Erythroblast (primary cell): ENCODE measurements at regions not wholly inside any gene's neighbourhood (a gene's known extent, or its start where the extent isn't known, plus 50 kb on each side); places are given as distances from the start of the nearest gene placed in this dataset.
"Not testable (repeated sequence)": the region's sequence is repeated elsewhere in the genome, so short reads cannot be mapped to it uniquely, and the experiment has no call there.

Source experiments
- DNase-seq, 2 experiments: peaks; one replicate each; lab custom pipeline; 2025; lab: John Stamatoyannopoulos, UW
- GATA1 ChIP-seq: IDR thresholded peaks from 2 replicates; pipeline ENCODE4 v1.6.1; 2011; ENCODE audit warnings: low read depth, mild to moderate bottlenecking, control low read depth, low read length, moderate library complexity
- POLR2A ChIP-seq: IDR thresholded peaks from 2 replicates; pipeline ENCODE4 v1.6.1; 2011; ENCODE audit warnings: mild to moderate bottlenecking, low read length

GRCh38 chr4:188992706-188993105 lies 853.5 kb downstream of the TRIML1 start:
- no peak for DNase-seq
- TF ChIP-seq POLR2A (no peak), GATA1 (no peak)

- TF ChIP-seq POLR2A: no peak
- no peak for TF ChIP-seq GATA1
Measured at GRCh38 chr4:188993871-188994270, 854.6 kb downstream of the TRIML1 start.

GRCh38 chr4:189001283-189001970 lies 862.2 kb downstream of the TRIML1 start:
- no peak for DNase-seq
- TF ChIP-seq POLR2A (no peak), GATA1 (no peak)

More at GRCh38 chr4:188993871-188994270, 854.6 kb downstream of the TRIML1 start:
- no peak for DNase-seq

GRCh38 chr4:189001971-189002450 lies 862.8 kb downstream of the TRIML1 start:
- TF ChIP-seq POLR2A (no peak), GATA1 (no peak)
- no peak for DNase-seq

DNA sequence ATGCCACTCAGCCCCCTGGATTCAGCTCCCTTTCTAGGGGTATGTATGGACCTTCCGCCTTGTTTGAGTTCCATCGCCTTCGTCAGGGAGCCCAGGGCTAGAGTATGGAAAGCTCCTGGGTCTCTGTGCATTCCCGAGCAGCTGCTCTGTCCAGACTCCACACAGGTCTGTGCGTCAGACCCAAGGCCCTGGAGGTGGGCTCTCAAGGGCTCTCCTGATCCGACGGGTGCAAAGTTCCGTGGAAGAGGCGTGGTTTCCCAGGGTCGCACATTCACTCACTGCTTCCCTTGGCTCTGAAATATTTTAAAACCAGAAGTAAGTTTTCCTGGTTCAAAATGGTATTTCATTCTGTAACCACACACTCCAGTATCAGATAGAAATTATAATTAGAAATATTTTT lies 863.2 kb downstream of the TRIML1 start:
- TF ChIP-seq POLR2A: no peak
- no peak for TF ChIP-seq GATA1

DNA sequence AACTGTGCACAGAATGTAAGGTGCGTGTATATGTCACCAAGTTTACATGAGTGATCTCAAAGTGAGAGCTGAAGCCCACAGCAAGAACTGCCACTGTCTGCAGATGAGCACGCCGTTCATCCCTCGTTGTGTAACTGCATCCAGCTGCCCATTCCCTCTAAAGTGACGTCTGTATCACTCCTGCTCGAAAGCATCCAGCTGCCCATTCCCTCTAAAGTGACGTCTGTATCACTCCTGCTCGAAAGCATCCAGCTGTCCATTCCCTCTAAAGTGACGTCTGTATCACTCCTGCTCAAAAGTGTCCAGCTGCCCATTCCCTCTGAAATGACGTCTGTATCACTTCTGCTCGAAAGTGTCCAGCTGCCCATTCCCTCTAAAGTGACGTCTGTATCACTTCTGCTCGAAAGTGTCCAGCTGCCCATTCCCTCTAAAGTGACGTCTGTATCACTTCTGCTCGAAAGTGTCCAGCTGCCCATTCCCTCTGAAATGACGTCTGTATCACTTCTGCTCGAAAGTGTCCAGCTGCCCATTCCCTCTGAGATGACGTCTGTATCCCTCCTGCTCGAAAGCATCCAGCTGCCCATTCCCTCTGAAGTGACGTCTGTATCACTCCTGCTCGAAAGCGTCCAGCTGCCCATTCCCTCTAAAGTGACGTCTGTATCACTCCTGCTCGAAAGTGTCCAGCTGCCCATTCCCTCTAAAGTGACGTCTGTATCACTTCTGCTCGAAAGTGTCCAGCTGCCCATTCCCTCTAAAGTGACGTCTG lies 871.4 kb downstream of the TRIML1 start:
- DNase-seq: not testable (repeated sequence)

More for the DNA sequence above, 863.2 kb downstream of the TRIML1 start:
- no peak for DNase-seq

GRCh38 chr4:189021831-189022230 lies 882.6 kb downstream of the TRIML1 start:
- DNase-seq: no peak
- TF ChIP-seq GATA1: no peak
- no peak for TF ChIP-seq POLR2A

GRCh38 chr4:189022440-189023035 lies 883.3 kb downstream of the TRIML1 start:
- no peak for TF ChIP-seq POLR2A
- TF ChIP-seq GATA1: no peak
- DNase-seq: no peak

DNA sequence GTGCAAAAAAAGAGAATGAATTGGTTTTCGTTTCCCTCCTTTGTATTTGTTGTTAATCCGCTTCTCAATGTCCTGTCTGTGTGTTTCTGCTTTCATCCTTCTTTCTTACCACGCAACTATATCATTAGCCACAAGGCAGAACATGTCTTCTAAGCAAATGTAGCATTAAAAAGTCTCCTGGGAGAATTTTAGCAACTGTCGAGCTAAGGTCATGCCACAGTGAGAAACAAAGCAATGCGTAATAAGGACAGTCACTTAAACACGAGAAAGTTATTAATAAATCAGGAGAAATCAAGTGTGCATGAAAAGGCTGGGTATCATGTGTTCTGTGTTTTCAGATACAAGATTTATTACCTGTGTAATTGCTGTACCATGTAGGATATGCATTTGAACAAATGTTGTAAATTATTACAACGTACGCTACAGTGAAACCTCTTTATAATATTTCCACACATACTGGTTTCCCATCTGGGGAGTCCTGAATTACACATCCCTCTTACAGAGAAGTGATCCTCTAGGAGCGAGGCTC lies 890.8 kb downstream of the TRIML1 start:
- DNase-seq: no peak
- TF ChIP-seq GATA1 (no peak), POLR2A (no peak)

DNA sequence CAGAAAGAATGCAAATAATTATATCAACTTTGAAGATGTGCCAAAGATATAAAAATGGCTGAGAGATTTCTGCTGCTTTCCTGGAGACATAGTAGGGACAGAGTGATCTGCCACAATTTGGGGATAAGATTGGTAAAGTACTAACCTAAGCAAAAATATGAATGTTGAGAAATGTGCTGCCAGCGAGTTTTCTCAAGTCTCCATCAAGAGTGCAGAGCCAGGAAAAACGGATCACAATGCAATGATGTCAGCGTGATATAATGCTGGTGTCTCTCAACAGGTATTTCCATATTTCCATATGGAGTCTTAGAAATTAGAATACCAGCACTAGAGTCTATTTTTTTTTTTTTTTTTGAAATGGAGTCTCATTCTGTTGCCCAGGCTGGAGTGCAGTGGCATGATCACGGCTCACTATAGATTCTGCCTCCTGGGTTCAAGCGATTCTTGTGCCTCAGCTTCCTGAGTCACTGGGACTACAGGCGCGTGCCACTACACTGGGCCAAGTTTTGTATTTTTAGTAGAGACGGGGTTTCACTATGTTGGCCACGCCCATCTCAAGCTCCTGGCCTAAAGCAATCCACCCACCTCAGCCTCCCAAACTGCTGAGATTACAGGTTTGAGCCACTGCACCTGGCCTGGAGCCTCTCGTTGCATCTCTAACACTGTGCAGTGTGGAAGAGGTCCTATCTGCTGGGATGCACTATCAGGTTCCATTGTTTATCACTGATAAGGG lies 893.5 kb downstream of the TRIML1 start:
- no peak for TF ChIP-seq GATA1
- DNase-seq: no peak

DNA sequence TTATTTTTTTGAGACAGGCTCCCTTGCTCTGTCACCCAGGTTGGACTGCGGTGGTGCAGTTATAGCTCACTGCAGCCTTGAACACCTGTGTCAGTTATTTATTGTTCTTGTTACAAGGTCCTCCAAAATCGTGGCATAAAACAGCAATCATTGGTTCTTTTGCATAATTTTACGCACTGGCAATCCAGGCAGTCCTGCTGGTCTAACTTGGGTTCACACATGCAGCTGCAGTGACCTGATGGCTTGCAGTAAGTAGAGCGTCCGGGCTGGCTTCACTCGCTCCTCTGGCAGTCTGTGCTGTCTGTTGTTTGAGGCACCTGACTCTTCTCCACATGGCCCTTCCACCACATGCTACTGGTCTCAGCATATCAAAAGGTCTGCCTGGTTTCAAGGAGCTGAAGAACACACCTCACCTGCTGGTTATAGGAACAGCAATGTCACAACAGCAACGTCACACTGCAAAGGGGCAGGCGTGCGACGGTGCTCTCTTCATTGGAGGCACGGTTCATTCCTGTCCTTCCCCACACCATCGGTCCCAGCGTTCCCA lies 894.6 kb downstream of the TRIML1 start:
- TF ChIP-seq GATA1: no peak
- no peak for TF ChIP-seq POLR2A
- no peak for DNase-seq

- no peak for DNase-seq
- TF ChIP-seq GATA1 (no peak), POLR2A (no peak)
Measured at GRCh38 chr4:189035091-189035490, 895.9 kb downstream of the TRIML1 start.

- no peak for DNase-seq
- TF ChIP-seq GATA1 (no peak), POLR2A (no peak)
Measured at GRCh38 chr4:189035654-189036053, 896.4 kb downstream of the TRIML1 start.
